ENCODE measurements at regions not wholly inside any gene's neighbourhood (a gene's known extent, or its start where the extent isn't known, plus 50 kb on each side); places are given as distances from the start of the nearest gene placed in this dataset.
A peak's percentile ranks its signal among the peaks of the same experiment; 100 is the strongest.

DNA sequence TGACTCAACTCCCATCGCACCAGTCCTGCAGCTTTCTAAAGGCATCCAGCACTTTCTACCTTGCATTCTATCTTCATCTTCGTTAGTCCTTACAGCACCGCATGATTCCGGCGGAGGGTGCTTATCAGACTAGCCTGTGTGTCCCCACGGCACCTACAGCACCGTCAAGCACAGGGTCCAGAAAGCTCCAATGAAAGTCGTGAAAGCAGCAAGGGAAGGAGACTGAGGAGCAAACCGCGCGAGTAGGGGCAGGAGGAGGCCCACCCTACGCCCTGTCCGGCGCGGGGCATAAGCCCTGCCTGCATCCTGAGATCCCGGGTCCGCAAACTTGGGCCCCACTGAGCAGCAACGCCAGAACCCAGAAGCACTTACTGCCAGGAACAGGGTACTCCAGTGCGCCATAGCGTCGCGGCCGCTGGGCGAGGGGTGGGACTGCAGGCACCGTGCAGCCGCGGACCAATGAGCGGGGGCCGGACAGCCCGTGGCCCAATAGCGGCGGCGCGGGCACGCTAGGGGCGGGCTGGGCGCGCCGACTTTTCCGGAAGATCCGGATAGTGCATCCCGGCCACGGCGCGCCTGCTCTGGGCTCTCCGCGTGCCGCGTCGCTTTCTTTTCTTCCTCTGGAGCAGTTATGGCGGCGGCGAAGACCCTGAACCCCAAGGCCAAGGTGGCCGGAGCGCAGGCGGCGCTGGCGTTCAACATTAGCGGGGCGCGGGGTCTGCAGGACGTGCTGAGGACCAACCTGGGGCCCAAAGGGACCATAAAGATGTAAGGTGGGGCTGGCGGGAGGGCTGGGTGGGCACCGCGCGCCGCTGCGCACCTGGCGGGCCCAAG, 122.1 kb upstream of the VKORC1L1 start:
- 2% methylated on average over 53 of the region's 69 CpGs; no CpG with 5 or more reads in 1 of the 2 experiments for WGBS, 2 experiments (ENCODE audit: extremely low coverage in 1 of 2, insufficient coverage in 1 of 2, insufficient read length in 1 of 2, insufficient replicate concordance in 2 of 2, low coverage in 1 of 2, low lambda C conversion rate in 2 of 2, missing lambda C conversion rate in 1 of 2)
- POLR2A ChIA-PET (ENCODE audit: partially characterized antibody) = interaction anchor here (0.7 to 1.9 kb wide), 18 partner anchors 9 to 483 kb away, joined by 3 to 18 read pairs (median 3); no protein-coding TSS in a partner anchor
- no peak for FAIRE-seq
- TF ChIP-seq SRF (IDR thresholded peaks at IDR 0.05; ENCODE audit: low read depth, low read length) = no peak
- TF ChIP-seq POLR2AphosphoS5 (IDR thresholded peaks at IDR 0.05; ENCODE audit: low read depth, low read length) = peak; percentile 93
- peak; percentile 61 for TF ChIP-seq RBBP5 (IDR thresholded peaks at IDR 0.05; ENCODE audit: borderline replicate concordance, low read depth, low read length)
- peak; percentile 64 for TF ChIP-seq TAF7 (optimal IDR thresholded peaks at IDR 0.05; ENCODE audit: borderline replicate concordance, low read depth, low read length)
- no peak for TF ChIP-seq EZH2 (IDR thresholded peaks at IDR 0.05; ENCODE audit: low read depth, low read length, severe bottlenecking)
- TF ChIP-seq, protein P1, sequence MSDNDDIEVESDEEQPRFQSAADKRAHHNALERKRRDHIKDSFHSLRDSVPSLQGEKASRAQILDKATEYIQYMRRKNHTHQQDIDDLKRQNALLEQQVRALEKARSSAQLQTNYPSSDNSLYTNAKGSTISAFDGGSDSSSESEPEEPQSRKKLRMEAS (IDR thresholded peaks at IDR 0.05) = peak; percentile 86
- no peak for TF ChIP-seq CBX5 (IDR thresholded peaks at IDR 0.05; ENCODE audit: low read depth, low read length)
- no peak for TF ChIP-seq KDM5A (IDR thresholded peaks at IDR 0.05; ENCODE audit: low read length)
- TF ChIP-seq TAF1 (IDR thresholded peaks at IDR 0.05; ENCODE audit: low read depth, low read length) = peak; percentile 90

More for the DNA sequence above, 122.1 kb upstream of the VKORC1L1 start:
- H3K56ac ChIP-seq (replicated peaks; ENCODE audit: insufficient read length, low read depth, low read length) = peak overlapping the region; percentile 97
- H3K4ac ChIP-seq (replicated peaks; ENCODE audit: insufficient read length, low read depth, low read length) = no peak overlapping the region
- peak overlapping the region; percentile 95; the same call in 1 of the 2 replicates for H2BK15ac ChIP-seq (ENCODE audit: low read length)
- peaks cover 4% of the 10 kb centered on the region for H3K23me2 ChIP-seq (ENCODE audit: low read depth, low read length)
- H3K79me1 ChIP-seq (ENCODE audit: low read depth, low read length) = peaks cover 2% of the 10 kb centered on the region; the same call in 1 of the 2 replicates
- peaks cover 0 to 34% (median 12%) of the 10 kb centered on the region in 4 experiments; a peak in 5 of 8 replicates for H3K36me3 ChIP-seq (ENCODE audit: control insufficient read depth in 2 of 4, insufficient read depth in 4 of 4, low read length in 3 of 4)
- peak overlapping the region; percentile 79 to 97 (median 95) for H3K4me3 ChIP-seq (ENCODE audit: extremely low read depth in 1 of 4, insufficient read depth in 2 of 4, low read depth in 3 of 4, low read length in 4 of 4)
- no peak overlapping the region for H3K14ac ChIP-seq (ENCODE audit: insufficient read length)
- H3K23ac ChIP-seq (ENCODE audit: insufficient read length) = no peak overlapping the region
- peak overlapping the region; percentile 93 for H3K18ac ChIP-seq (ENCODE audit: extremely low read depth, low read length)
- peak overlapping the region; percentile 79 to 81 for H3K4me2 ChIP-seq (ENCODE audit: insufficient read depth in 1 of 2, low read depth in 2 of 2, low read length in 2 of 2)
- H3K27me3 ChIP-seq (replicated peaks in 1 of 4; ENCODE audit: control insufficient read depth in 3 of 4, extremely low read depth in 1 of 4, insufficient read depth in 3 of 4, low read length in 3 of 4) = no peaks in the 10 kb centered on the region
- no peaks in the 10 kb centered on the region for H3K9me3 ChIP-seq (ENCODE audit: insufficient read depth in 2 of 2, low read depth in 1 of 2, low read length in 1 of 2)
- peak; percentile 68 to 91 for DNase-seq (ENCODE audit: low read depth in 1 of 2, low spot score in 2 of 2)
- peak overlapping the region; percentile 85 for H4K5ac ChIP-seq (ENCODE audit: insufficient read length, low read depth, low read length)
- no peak overlapping the region for H2AK5ac ChIP-seq (ENCODE audit: low read depth, low read length)
- no peak overlapping the region for H2BK20ac ChIP-seq (ENCODE audit: low read length)
- peak overlapping the region; percentile 94 to 97 (median 95) for H3K9ac ChIP-seq (replicated peaks in 1 of 4; ENCODE audit: extremely low read depth in 1 of 4, low read depth in 3 of 4, low read length in 3 of 4)
- H2BK5ac ChIP-seq (ENCODE audit: low read depth, low read length) = peak overlapping the region; percentile 97
- peaks cover 0 to 2% (median 0%) of the 10 kb centered on the region in 4 experiments; a peak in 1 of 7 replicates for H3K4me1 ChIP-seq (replicated peaks in 1 of 4; ENCODE audit: control insufficient read depth in 3 of 4, insufficient read depth in 4 of 4, low read length in 3 of 4)
- H2BK12ac ChIP-seq (ENCODE audit: low read depth, low read length) = peak overlapping the region; percentile 7; the same call in 1 of the 2 replicates
- H4K8ac ChIP-seq (ENCODE audit: extremely low read depth, insufficient read depth, low read length) = peak overlapping the region; percentile 99; the same call in 1 of the 2 replicates
- CTCF ChIA-PET (ENCODE audit: partially characterized antibody) = interaction anchor here (0.6 to 1.4 kb wide), 3 partner anchors 20 to 89 kb away, joined by 3 to 4 read pairs (median 3); no protein-coding TSS in a partner anchor
- peak overlapping the region; percentile 88 for H4K91ac ChIP-seq (replicated peaks; ENCODE audit: insufficient read length, low read length)
- peak overlapping the region; percentile 95 for H3K27ac ChIP-seq (ENCODE audit: low read depth, low read length)
- no peaks in the 10 kb centered on the region for H4K20me1 ChIP-seq (replicated peaks in 1 of 2; ENCODE audit: control insufficient read depth in 1 of 2, insufficient read depth in 2 of 2, low read length in 2 of 2)
- peak overlapping the region; percentile 90 for H2AFZ ChIP-seq (ENCODE audit: low read length)
- H3K79me2 ChIP-seq (ENCODE audit: control insufficient read depth in 1 of 2, insufficient read depth in 2 of 2, low read length in 2 of 2) = peaks cover 12 to 56% of the 10 kb centered on the region in 2 experiments
- H2BK120ac ChIP-seq (replicated peaks; ENCODE audit: low read depth, low read length) = no peak overlapping the region

All from H1 (cell line).